ENCODE measurements at regions not wholly inside any gene's neighbourhood (a gene's known extent, or its start where the extent isn't known, plus 50 kb on each side); places are given as distances from the start of the nearest gene placed in this dataset.

DNA sequence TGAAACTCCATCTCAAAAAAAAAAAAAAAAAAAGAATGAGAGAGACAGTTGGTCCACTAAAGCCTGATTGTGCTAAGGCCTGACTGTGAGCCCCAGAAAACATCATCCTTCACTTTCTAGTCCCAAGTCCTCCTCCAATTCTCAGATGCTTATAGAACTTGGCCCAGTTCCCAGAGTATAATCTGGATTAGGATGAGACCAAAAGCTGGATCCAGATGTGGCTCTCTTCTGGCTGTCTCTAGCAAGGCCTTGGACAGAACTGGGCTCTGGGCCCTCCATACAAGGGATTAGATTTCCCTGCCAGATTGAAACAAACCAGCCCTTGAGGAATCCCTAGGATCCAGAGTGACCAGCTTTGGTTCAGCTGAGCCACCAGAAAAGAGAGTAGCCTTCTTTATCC is 98.4 kb upstream of the ZNF366 start (continued):
- TF ChIP-seq, protein P1, sequence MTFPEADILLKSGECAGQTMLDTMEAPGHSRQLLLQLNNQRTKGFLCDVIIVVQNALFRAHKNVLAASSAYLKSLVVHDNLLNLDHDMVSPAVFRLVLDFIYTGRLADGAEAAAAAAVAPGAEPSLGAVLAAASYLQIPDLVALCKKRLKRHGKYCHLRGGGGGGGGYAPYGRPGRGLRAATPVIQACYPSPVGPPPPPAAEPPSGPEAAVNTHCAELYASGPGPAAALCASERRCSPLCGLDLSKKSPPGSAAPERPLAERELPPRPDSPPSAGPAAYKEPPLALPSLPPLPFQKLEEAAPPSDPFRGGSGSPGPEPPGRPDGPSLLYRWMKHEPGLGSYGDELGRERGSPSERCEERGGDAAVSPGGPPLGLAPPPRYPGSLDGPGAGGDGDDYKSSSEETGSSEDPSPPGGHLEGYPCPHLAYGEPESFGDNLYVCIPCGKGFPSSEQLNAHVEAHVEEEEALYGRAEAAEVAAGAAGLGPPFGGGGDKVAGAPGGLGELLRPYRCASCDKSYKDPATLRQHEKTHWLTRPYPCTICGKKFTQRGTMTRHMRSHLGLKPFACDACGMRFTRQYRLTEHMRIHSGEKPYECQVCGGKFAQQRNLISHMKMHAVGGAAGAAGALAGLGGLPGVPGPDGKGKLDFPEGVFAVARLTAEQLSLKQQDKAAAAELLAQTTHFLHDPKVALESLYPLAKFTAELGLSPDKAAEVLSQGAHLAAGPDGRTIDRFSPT (tag by site-specific recombination; IDR thresholded peaks at IDR 0.05): no peak

DNA sequence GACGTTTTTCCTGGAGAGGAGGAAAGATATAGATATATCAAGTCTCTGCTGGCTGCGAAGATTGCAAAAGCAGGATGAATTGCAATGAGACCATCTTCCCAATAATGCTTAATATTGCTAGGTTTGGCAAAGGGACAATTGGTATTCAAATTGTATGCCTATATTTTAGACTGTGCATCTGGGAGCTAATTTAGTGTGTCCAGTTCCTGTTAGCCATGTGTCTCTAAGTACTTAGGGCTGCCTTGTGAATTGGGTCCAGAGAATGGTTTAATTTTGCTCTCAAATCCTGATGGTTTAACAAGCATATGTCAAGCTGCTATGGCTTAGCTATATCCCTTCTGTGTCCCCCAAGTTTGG is 97.6 kb upstream of the ZNF366 start:
- H3K9me3 ChIP-seq (ENCODE audit: control insufficient read depth, insufficient read depth, low read depth, low read length): no peaks in the 10 kb centered on the region
- no peaks in the 10 kb centered on the region for H3K4me1 ChIP-seq (ENCODE audit: control insufficient read depth, insufficient read depth, low read length)
- POLR2A ChIA-PET: no interaction called here
- no peaks in the 10 kb centered on the region for H3K36me3 ChIP-seq (ENCODE audit: control insufficient read depth in 2 of 2, insufficient read depth in 1 of 2, low read length in 2 of 2)
- no peak overlapping the region for H3K27ac ChIP-seq (ENCODE audit: extremely low read depth, low read depth, low read length)
- H3K4me3 ChIP-seq (ENCODE audit: low read depth, low read length): no peak overlapping the region
- CTCF ChIA-PET: interaction anchor here (0.7 kb wide), 1 partner anchor 326 kb away, joined by 3 read pairs; no protein-coding TSS in a partner anchor
- TF ChIP-seq, protein P1 (tag by site-specific recombination; IDR thresholded peaks at IDR 0.05): no peak
- TF ChIP-seq ZNF341 (tag by site-specific recombination; IDR thresholded peaks at IDR 0.05; ENCODE audit: low read depth) (no peak), ZNF785 (tag by site-specific recombination; IDR thresholded peaks at IDR 0.05) (no peak), WT1 (tag by site-specific recombination; IDR thresholded peaks at IDR 0.05) (no peak), SP7 (tag by site-specific recombination; IDR thresholded peaks at IDR 0.05) (no peak), ZSCAN16 (tag by site-specific recombination; IDR thresholded peaks at IDR 0.05) (no peak), ZNF76 (tag by site-specific recombination; IDR thresholded peaks at IDR 0.05; ENCODE audit: borderline replicate concordance, low read depth) (no peak), ZNF549 (tag by site-specific recombination; IDR thresholded peaks at IDR 0.05) (no peak)
- TF ChIP-seq, protein P2, sequence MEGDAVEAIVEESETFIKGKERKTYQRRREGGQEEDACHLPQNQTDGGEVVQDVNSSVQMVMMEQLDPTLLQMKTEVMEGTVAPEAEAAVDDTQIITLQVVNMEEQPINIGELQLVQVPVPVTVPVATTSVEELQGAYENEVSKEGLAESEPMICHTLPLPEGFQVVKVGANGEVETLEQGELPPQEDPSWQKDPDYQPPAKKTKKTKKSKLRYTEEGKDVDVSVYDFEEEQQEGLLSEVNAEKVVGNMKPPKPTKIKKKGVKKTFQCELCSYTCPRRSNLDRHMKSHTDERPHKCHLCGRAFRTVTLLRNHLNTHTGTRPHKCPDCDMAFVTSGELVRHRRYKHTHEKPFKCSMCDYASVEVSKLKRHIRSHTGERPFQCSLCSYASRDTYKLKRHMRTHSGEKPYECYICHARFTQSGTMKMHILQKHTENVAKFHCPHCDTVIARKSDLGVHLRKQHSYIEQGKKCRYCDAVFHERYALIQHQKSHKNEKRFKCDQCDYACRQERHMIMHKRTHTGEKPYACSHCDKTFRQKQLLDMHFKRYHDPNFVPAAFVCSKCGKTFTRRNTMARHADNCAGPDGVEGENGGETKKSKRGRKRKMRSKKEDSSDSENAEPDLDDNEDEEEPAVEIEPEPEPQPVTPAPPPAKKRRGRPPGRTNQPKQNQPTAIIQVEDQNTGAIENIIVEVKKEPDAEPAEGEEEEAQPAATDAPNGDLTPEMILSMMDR (tag by site-specific recombination; IDR thresholded peaks at IDR 0.05): no peak

DNA sequence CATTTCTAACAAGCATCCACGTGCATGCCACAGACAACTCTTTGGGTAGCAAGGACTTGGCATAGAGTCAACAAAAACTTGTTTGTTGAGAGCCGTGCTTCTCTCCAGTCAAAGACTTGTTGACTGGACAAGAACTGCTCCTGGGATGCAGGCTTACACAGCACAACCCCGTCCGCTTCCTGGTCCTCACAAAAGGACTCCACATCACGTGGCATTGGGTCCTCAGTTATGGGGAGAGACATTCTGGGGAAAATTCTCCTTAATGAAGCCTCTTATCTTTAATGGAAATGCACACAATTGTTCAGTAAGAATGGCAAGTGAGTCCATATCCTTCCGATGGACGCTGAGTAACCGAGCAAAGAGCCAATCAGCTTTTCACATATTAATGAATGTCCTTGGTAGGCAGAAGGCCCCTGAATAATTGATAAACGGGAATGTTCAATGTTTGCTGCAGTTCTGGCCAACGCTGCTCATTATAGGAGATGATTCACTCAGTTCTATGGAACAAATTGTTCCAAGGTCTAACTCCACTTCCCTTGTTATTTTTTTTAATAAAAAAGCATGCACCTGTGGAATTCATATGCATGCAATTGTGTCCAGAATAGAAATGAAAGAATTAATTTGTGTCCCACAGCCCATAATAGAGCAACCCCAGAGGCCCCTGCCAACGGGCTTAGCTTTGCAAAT is 97.0 kb upstream of the ZNF366 start:
- H3K4me1 ChIP-seq (ENCODE audit: control insufficient read depth, insufficient read depth, low read length): no peaks in the 10 kb centered on the region
- CTCF ChIA-PET: interaction anchor here (0.7 kb wide), 1 partner anchor 325 kb away, joined by 3 read pairs; no protein-coding TSS in a partner anchor
- POLR2A ChIA-PET: no interaction called here
- no peak for TF ChIP-seq ZNF23 (tag by site-specific recombination; IDR thresholded peaks at IDR 0.05; ENCODE audit: borderline replicate concordance)
- TF ChIP-seq, protein P3, sequence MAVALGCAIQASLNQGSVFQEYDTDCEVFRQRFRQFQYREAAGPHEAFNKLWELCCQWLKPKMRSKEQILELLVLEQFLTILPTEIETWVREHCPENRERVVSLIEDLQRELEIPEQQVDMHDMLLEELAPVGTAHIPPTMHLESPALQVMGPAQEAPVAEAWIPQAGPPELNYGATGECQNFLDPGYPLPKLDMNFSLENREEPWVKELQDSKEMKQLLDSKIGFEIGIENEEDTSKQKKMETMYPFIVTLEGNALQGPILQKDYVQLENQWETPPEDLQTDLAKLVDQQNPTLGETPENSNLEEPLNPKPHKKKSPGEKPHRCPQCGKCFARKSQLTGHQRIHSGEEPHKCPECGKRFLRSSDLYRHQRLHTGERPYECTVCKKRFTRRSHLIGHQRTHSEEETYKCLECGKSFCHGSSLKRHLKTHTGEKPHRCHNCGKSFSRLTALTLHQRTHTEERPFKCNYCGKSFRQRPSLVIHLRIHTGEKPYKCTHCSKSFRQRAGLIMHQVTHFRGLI (tag by site-specific recombination; IDR thresholded peaks at IDR 0.05): no peak
- TF ChIP-seq, protein P4, sequence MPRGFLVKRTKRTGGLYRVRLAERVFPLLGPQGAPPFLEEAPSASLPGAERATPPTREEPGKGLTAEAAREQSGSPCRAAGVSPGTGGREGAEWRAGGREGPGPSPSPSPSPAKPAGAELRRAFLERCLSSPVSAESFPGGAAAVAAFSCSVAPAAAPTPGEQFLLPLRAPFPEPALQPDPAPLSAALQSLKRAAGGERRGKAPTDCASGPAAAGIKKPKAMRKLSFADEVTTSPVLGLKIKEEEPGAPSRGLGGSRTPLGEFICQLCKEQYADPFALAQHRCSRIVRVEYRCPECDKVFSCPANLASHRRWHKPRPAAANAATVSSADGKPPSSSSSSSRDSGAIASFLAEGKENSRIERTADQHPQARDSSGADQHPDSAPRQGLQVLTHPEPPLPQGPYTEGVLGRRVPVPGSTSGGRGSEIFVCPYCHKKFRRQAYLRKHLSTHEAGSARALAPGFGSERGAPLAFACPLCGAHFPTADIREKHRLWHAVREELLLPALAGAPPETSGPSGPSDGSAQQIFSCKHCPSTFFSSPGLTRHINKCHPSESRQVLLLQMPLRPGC (tag by site-specific recombination; IDR thresholded peaks at IDR 0.05): no peak
- no peak for TF ChIP-seq WT1 (tag by site-specific recombination; IDR thresholded peaks at IDR 0.05)
- TF ChIP-seq, protein P5, sequence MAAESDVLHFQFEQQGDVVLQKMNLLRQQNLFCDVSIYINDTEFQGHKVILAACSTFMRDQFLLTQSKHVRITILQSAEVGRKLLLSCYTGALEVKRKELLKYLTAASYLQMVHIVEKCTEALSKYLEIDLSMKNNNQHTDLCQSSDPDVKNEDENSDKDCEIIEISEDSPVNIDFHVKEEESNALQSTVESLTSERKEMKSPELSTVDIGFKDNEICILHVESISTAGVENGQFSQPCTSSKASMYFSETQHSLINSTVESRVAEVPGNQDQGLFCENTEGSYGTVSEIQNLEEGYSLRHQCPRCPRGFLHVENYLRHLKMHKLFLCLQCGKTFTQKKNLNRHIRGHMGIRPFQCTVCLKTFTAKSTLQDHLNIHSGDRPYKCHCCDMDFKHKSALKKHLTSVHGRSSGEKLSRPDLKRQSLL (tag by site-specific recombination; IDR thresholded peaks at IDR 0.05): no peak
- TF ChIP-seq TCF7L2 (IDR thresholded peaks at IDR 0.05; ENCODE audit: borderline replicate concordance, low read depth, low read length): no peak
- no peak for TF ChIP-seq ZNF76 (tag by site-specific recombination; IDR thresholded peaks at IDR 0.05; ENCODE audit: borderline replicate concordance, low read depth)
- TF ChIP-seq ZNF37A (tag by site-specific recombination; IDR thresholded peaks at IDR 0.05): no peak
- TF ChIP-seq KLF9 (tag by site-specific recombination; IDR thresholded peaks at IDR 0.05; ENCODE audit: low read depth): no peak
- no peak for TF ChIP-seq ZNF561 (tag by site-specific recombination; IDR thresholded peaks at IDR 0.05; ENCODE audit: borderline replicate concordance)
- TF ChIP-seq ZNF629 (tag by site-specific recombination; IDR thresholded peaks at IDR 0.05): no peak

More for the DNA sequence above, 97.0 kb upstream of the ZNF366 start:
- Histone ChIP-seq H3K36me3 (ENCODE audit: control insufficient read depth in 2 of 2, insufficient read depth in 1 of 2, low read length in 2 of 2) (no peaks in the 10 kb centered on the region), H3K9me3 (ENCODE audit: control insufficient read depth, insufficient read depth, low read depth, low read length) (no peaks in the 10 kb centered on the region), H3K27ac (ENCODE audit: extremely low read depth, low read depth, low read length) (no peak overlapping the region), H3K4me3 (ENCODE audit: low read depth, low read length) (no peak overlapping the region)

All from HEK293 (cell line).